NCI-H187 (cell line): ENCODE measurements at regions not wholly inside any gene's neighbourhood (a gene's known extent, or its start where the extent isn't known, plus 50 kb on each side); places are given as distances from the start of the nearest gene placed in this dataset.
"Not testable (repeated sequence)": the region's sequence is repeated elsewhere in the genome, so short reads cannot be mapped to it uniquely, and the experiment has no call there.

Experiments used
- DNase-seq, 2 experiments: peaks; one replicate each; lab custom pipeline; 2025; lab: John Stamatoyannopoulos, UW

- DNase-seq: no peak
These were observed 255.1 kb upstream of the GK2 start for GRCh38 chr4:79663141-79663540.

- DNase-seq: no peak
These were observed 254.6 kb upstream of the GK2 start for GRCh38 chr4:79662651-79663050.

- no peak for DNase-seq
These were observed 253.2 kb upstream of the GK2 start for GRCh38 chr4:79661196-79661595.

- not testable (repeated sequence) for DNase-seq
These were observed 251.4 kb upstream of the GK2 start for GRCh38 chr4:79659308-79659870.

- DNase-seq: no peak
These were observed 249.4 kb upstream of the GK2 start for GRCh38 chr4:79657379-79657778.

GRCh38 chr4:79653871-79654270 lies 245.8 kb upstream of the GK2 start:
- DNase-seq: no peak

- DNase-seq: no peak
These were observed 244.7 kb upstream of the GK2 start for GRCh38 chr4:79652738-79653137.

GRCh38 chr4:79652232-79652631 lies 244.2 kb upstream of the GK2 start:
- DNase-seq: no peak

GRCh38 chr4:79651456-79651855 lies 243.4 kb upstream of the GK2 start:
- DNase-seq: no peak

- no peak for DNase-seq
These were observed 242.9 kb upstream of the GK2 start for GRCh38 chr4:79650794-79651431.

- no peak for DNase-seq
These were observed 242.2 kb upstream of the GK2 start for GRCh38 chr4:79650217-79650616.

GRCh38 chr4:79645942-79646341 lies 237.9 kb upstream of the GK2 start:
- DNase-seq: no peak

- DNase-seq: no peak
These were observed 230.7 kb upstream of the GK2 start for GRCh38 chr4:79638735-79639134.

GRCh38 chr4:79636991-79637390 lies 229.0 kb upstream of the GK2 start:
- DNase-seq: no peak

GRCh38 chr4:79634111-79634510 lies 226.1 kb upstream of the GK2 start:
- no peak for DNase-seq

GRCh38 chr4:79632114-79632513 lies 224.1 kb upstream of the GK2 start:
- DNase-seq: no peak

GRCh38 chr4:79626611-79627010 lies 218.6 kb upstream of the GK2 start:
- no peak for DNase-seq

- no peak for DNase-seq
These were observed 218.1 kb upstream of the GK2 start for GRCh38 chr4:79626101-79626500.

GRCh38 chr4:79625361-79625760 lies 217.3 kb upstream of the GK2 start:
- no peak for DNase-seq

GRCh38 chr4:79623021-79623870 lies 215.2 kb upstream of the GK2 start:
- no peak for DNase-seq

GRCh38 chr4:79621061-79621460 lies 213.0 kb upstream of the GK2 start:
- DNase-seq: no peak

- DNase-seq: no peak
These were observed 212.6 kb upstream of the GK2 start for GRCh38 chr4:79620617-79621016.

- DNase-seq: no peak
These were observed 205.4 kb upstream of the GK2 start for GRCh38 chr4:79613269-79613935.
